T-helper 1 cell treated with Interleukin-12 subunit alpha and Interleukin-12 subunit beta and Interleukin-4 antibody, amounts not matched to agents 30 ng/mL and 1 ng/mL, for 36 hours (primary cell): ENCODE measurements at regions not wholly inside any gene's neighbourhood (a gene's known extent, or its start where the extent isn't known, plus 50 kb on each side); places are given as distances from the start of the nearest gene placed in this dataset.
"Not testable (repeated sequence)": the region's sequence is repeated elsewhere in the genome, so short reads cannot be mapped to it uniquely, and the experiment has no call there.

Experiments
- intact Hi-C: fragments of 100-400 bp; cut with micrococcal nuclease; formaldehyde crosslinking; loops from one replicate; pipeline ENCODE4 v1.15.1; 2024

GRCh38 chr4:97072666-97073065 is 1070.6 kb downstream of the STPG2 start:
- intact Hi-C loops, result no loop called here

GRCh38 chr4:97073194-97073593 is 1070.1 kb downstream of the STPG2 start:
- intact Hi-C loops, result no loop called here

- intact Hi-C loops, result no loop called here
Observed at GRCh38 chr4:97074531-97074930, 1068.7 kb downstream of the STPG2 start.

GRCh38 chr4:97081951-97082350 is 1061.3 kb downstream of the STPG2 start:
- intact Hi-C loops, result no loop called here

GRCh38 chr4:97097036-97097435 is 1046.2 kb downstream of the STPG2 start:
- intact Hi-C loops, result not testable (repeated sequence)

- intact Hi-C loops, result not testable (repeated sequence)
Observed at GRCh38 chr4:97101171-97101570, 1042.1 kb downstream of the STPG2 start.

- intact Hi-C loops, result no loop called here
Observed at GRCh38 chr4:97103252-97103651, 1040.0 kb downstream of the STPG2 start.

GRCh38 chr4:97104006-97104405 is 1039.3 kb downstream of the STPG2 start:
- intact Hi-C loops, result no loop called here

- intact Hi-C loops, result no loop called here
Observed at GRCh38 chr4:97104666-97105065, 1038.6 kb downstream of the STPG2 start.

- intact Hi-C loops, result no loop called here
Observed at GRCh38 chr4:97105347-97106099, 1037.8 kb downstream of the STPG2 start.

GRCh38 chr4:97106161-97106560 is 1037.1 kb downstream of the STPG2 start:
- intact Hi-C loops, result no loop called here

- intact Hi-C loops, result no loop called here
Observed at GRCh38 chr4:97110506-97110905, 1032.8 kb downstream of the STPG2 start.

- intact Hi-C loops, result no loop called here
Observed at GRCh38 chr4:97116511-97116910, 1026.8 kb downstream of the STPG2 start.

GRCh38 chr4:97121493-97121892 is 1021.8 kb downstream of the STPG2 start:
- intact Hi-C loops, result no loop called here

GRCh38 chr4:97123573-97123972 is 1019.7 kb downstream of the STPG2 start:
- intact Hi-C loops, result no loop called here

- intact Hi-C loops, result no loop called here
Observed at GRCh38 chr4:97132435-97132834, 1010.8 kb downstream of the STPG2 start.

- intact Hi-C loops, result no loop called here
Observed at GRCh38 chr4:97134456-97134855, 1008.8 kb downstream of the STPG2 start.

- intact Hi-C loops, result no loop called here
Observed at GRCh38 chr4:97139791-97140190, 1003.5 kb downstream of the STPG2 start.

GRCh38 chr4:97140545-97140944 is 1002.7 kb downstream of the STPG2 start:
- intact Hi-C loops, result no loop called here

- intact Hi-C loops, result not testable (repeated sequence)
Observed at GRCh38 chr4:97141332-97141731, 1001.9 kb downstream of the STPG2 start.

- intact Hi-C loops, result no loop called here
Observed at GRCh38 chr4:97142410-97142809, 1000.9 kb downstream of the STPG2 start.

- intact Hi-C loops, result no loop called here
Observed at GRCh38 chr4:97142893-97143292, 1000.4 kb downstream of the STPG2 start.

GRCh38 chr4:97144199-97144598 is 999.1 kb downstream of the STPG2 start:
- intact Hi-C loops, result no loop called here
